BJ (cell line): ENCODE measurements at regions not wholly inside any gene's neighbourhood (a gene's known extent, or its start where the extent isn't known, plus 50 kb on each side); places are given as distances from the start of the nearest gene placed in this dataset.

ENCODE experiments used
- CTCF ChIA-PET: fragments of 350-600 bp; formaldehyde crosslinking; extraction: SDS; loops from one replicate; lab custom pipeline; 2021; ENCODE audit warnings: antibody characterized with exemption, inconsistent platforms; lab: Yijun Ruan, JAX
- POLR2A ChIA-PET: fragments of 300-600 bp; sonication (Branson Sonifier 250); formaldehyde crosslinking; extraction: SDS; loops from one replicate; lab custom pipeline; 2021; ENCODE audit warnings: antibody characterized with exemption; lab: Charles Lee
- DNase-seq: peaks from one replicate; pipeline ENCODE4 v3.0.0-alpha.2; 2011; ENCODE audit warnings: low read depth
- H3K27me3 ChIP-seq: 2 replicates; pipeline ENCODE4 v1.6.0; 2011; ENCODE audit warnings: low read length; ENCODE audit not compliant: control insufficient read depth, insufficient read depth
- H3K36me3 ChIP-seq: 2 replicates; pipeline ENCODE4 v1.5.1; 2011; ENCODE audit warnings: low read length; ENCODE audit not compliant: control insufficient read depth, insufficient read depth
- H3K4me3 ChIP-seq: 2 replicates; pipeline ENCODE4 v1.5.1; 2011; ENCODE audit warnings: low read depth, mild to moderate bottlenecking, control low read depth, low read length
- TF ChIP-seq, protein P1 (sequence below): IDR thresholded peaks from 2 replicates; pipeline ENCODE4 v1.5.1; 2011; ENCODE audit warnings: low read depth, mild to moderate bottlenecking, control low read depth, inconsistent platforms, low read length, moderate library complexity; ENCODE audit not compliant: insufficient read depth

- TF ChIP-seq, protein P1, sequence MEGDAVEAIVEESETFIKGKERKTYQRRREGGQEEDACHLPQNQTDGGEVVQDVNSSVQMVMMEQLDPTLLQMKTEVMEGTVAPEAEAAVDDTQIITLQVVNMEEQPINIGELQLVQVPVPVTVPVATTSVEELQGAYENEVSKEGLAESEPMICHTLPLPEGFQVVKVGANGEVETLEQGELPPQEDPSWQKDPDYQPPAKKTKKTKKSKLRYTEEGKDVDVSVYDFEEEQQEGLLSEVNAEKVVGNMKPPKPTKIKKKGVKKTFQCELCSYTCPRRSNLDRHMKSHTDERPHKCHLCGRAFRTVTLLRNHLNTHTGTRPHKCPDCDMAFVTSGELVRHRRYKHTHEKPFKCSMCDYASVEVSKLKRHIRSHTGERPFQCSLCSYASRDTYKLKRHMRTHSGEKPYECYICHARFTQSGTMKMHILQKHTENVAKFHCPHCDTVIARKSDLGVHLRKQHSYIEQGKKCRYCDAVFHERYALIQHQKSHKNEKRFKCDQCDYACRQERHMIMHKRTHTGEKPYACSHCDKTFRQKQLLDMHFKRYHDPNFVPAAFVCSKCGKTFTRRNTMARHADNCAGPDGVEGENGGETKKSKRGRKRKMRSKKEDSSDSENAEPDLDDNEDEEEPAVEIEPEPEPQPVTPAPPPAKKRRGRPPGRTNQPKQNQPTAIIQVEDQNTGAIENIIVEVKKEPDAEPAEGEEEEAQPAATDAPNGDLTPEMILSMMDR: no peak
- Histone ChIP-seq H3K4me3 (no peak overlapping the region), H3K27me3 (no peaks in the 10 kb centered on the region), H3K36me3 (no peaks in the 10 kb centered on the region)
- DNase-seq: no peak
- CTCF ChIA-PET: no interaction called here
- POLR2A ChIA-PET: no interaction called here
Observed at GRCh38 chr4:138634915-138635314, 380.7 kb upstream of the NOCT start.

GRCh38 chr4:138633580-138633904 lies 382.0 kb upstream of the NOCT start:
- Histone ChIP-seq H3K27me3 (no peaks in the 10 kb centered on the region), H3K4me3 (no peak overlapping the region), H3K36me3 (no peaks in the 10 kb centered on the region)
- ChIA-PET CTCF (interaction anchor here (1.6 kb wide), 1 partner anchor 25 kb away, joined by 3 read pairs; no protein-coding TSS in a partner anchor), POLR2A (no interaction called here)
- DNase-seq: no peak
- TF ChIP-seq, protein P1: no peak

DNA sequence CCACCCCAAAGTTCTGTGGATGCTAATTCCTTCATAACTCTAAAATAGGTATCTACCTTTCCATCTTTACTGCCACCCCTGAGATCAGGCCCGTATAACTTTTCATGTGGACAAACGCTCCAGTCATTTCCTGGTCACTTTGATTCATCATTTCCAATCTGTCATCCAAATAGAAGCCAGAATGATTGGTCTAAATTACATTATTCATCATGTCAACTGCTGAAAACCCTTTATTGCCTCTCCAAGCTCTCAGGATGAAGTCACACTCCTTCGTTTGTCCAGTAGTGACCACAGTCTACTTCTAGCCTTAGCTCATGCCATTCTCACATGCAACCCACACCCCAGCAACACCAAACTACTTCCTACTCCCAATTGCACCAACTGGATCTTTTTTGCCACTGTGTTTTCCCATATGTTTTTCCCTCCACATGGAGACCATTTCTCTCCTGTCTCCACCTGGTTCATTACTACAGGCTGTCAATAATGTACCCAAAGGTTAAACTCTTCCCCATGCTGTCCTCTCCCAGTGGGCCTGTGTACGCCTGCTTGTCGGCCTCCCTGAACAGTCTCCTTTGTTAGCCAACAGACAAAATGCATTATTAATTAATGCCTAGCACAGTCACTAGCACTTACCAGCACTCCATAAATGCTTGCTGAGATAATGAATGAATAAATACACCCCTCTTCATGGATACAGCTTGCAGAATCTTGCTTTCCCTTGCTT lies 382.6 kb upstream of the NOCT start:
- no peaks in the 10 kb centered on the region for H3K36me3 ChIP-seq
- TF ChIP-seq, protein P1: no peak
- ChIA-PET POLR2A (no interaction called here), CTCF (interaction anchor here (1.6 kb wide), 1 partner anchor 25 kb away, joined by 3 read pairs; no protein-coding TSS in a partner anchor)
- no peak for DNase-seq
- H3K27me3 ChIP-seq: no peaks in the 10 kb centered on the region
- no peak overlapping the region for H3K4me3 ChIP-seq

DNA sequence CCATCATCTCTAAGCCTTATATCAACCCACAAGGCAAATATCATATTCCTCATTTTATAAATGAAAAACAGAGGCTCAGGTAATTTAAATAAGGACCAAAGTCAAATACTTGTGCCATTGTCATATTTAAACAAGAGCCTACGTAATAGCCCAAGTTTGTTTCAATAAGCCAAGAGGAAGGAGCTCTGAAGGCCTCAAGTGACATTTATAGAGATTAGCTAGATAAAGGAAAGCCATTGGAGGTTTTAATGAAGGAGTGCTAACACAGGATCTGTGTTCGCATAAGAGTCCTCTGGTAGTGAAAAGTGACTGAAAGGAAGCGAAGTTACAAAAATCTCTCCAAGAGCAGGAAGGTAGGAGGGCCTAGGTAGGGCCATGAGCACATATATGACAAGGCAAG lies 384.9 kb upstream of the NOCT start:
- CTCF ChIA-PET: interaction anchor here (1.2 kb wide), 1 partner anchor 9 kb away, joined by 3 read pairs; no protein-coding TSS in a partner anchor
- Histone ChIP-seq H3K36me3 (no peaks in the 10 kb centered on the region), H3K4me3 (no peak overlapping the region), H3K27me3 (no peaks in the 10 kb centered on the region)
- no peak for DNase-seq
- POLR2A ChIA-PET: no interaction called here
- TF ChIP-seq, protein P1: no peak

DNA sequence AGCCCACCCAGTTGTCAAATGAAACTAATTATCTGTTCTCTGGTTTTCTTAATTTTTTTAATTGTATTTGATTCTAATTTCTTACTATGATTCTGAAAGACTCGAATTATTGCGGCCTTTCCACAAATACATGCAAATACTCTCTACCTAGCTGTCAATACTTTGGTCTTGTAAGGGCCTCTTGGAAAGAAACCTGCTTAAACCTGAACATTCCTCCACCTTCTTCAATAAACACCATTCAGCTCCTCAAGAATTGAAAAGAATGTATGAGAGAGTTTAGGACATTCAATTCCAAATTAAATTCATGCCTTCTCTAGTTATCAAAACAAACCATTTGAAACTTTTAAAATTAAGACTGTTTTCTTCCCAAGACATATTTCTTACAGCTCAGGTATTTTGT lies 385.9 kb upstream of the NOCT start:
- H3K36me3 ChIP-seq: no peaks in the 10 kb centered on the region
- POLR2A ChIA-PET: no interaction called here

More for the DNA sequence above, 385.9 kb upstream of the NOCT start:
- CTCF ChIA-PET: interaction anchor here (1.7 kb wide), 1 partner anchor 12 kb away, joined by 4 read pairs; no protein-coding TSS in a partner anchor
- no peak for DNase-seq
- TF ChIP-seq, protein P1: no peak
- Histone ChIP-seq H3K4me3 (no peak overlapping the region), H3K27me3 (no peaks in the 10 kb centered on the region)
